ACHN (cell line): ENCODE measurements at regions not wholly inside any gene's neighbourhood (a gene's known extent, or its start where the extent isn't known, plus 50 kb on each side); places are given as distances from the start of the nearest gene placed in this dataset.

Experiments used
- DNase-seq: peaks from one replicate; pipeline ENCODE4 v3.0.0-alpha.2; 2015
- in situ Hi-C: cut with HindIII; loops from 2 replicates; pipeline ENCODE4 v1.10.0; 2017; ENCODE audit warnings: low sequenced_read_pairs, low pct_ligation_motif_present, low pct_unique_long_range_greater_than_20kb

DNA sequence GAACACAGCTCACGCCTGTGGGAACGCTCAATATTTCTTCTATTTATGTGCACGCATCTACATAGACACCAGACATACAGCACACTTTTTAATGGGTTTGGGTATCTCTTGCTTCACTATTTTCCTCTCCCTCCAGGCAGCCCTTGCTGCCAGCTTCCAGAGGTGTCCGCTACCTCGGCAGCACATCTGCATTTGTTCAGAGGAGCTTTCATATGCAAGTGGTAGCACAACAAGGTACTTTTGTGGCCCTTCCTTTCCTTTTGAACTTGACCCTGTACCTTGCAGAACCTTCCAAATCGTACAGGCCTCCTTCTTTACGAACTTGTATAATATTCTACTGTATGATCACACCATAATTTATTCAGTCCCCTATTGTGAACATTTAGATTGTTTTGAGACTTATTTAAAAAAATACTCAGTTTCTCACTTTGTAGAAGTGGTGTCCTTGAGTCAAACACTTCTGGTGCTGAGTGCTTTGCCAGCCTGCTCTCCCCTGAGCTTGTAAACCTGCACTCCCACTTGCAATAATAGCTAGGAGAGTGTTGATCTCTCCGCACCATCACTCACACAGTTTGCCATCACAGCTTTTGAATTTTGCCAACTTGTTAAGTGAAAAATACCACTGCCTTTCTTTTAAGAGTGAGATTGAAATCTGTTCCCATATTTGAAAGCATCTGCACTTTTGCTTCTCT is 106.0 kb upstream of the ZNF32 start:
- DNase-seq, result no peak
- in situ Hi-C loops, result no loop called here

DNA sequence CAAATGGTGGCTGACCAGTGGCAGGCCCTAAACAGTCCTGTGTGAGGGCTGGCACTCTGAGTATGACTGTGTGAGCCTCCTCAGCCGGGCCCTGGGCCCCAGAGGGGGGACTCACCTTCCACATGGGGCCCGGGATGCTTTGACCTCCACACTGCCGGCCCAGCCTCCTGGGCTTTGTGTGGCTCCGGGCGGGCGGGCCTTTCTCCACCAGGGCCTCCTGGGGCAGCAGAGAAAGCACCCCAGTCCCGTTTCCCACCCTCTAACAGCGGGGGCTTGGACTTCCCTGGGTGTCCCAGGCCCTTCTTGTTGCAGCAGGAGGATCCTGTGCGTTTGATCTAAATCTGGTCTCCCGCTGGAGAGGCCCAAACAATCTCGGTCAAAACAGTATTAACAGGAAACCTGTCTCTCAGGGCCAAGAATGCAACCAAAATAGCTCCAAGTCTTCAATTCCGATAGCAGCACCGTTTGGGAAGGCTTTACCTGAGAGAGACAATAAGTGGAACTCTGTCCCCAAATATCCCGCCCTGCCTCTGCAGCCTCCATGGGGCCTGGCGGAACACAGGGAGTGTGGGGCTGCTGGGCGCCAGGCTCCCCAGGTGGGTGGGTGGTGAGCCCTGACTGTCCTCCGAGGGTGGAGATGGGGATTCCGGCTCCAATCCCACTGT is 104.8 kb upstream of the ZNF32 start:
- in situ Hi-C loops, result no loop called here
- DNase-seq, result no peak

- in situ Hi-C loops, result no loop called here
- DNase-seq, result no peak
These were observed 104.0 kb upstream of the ZNF32 start for GRCh38 chr10:43752682-43753081.

GRCh38 chr10:43751646-43752045 is 103.0 kb upstream of the ZNF32 start:
- in situ Hi-C loops, result no loop called here

DNA sequence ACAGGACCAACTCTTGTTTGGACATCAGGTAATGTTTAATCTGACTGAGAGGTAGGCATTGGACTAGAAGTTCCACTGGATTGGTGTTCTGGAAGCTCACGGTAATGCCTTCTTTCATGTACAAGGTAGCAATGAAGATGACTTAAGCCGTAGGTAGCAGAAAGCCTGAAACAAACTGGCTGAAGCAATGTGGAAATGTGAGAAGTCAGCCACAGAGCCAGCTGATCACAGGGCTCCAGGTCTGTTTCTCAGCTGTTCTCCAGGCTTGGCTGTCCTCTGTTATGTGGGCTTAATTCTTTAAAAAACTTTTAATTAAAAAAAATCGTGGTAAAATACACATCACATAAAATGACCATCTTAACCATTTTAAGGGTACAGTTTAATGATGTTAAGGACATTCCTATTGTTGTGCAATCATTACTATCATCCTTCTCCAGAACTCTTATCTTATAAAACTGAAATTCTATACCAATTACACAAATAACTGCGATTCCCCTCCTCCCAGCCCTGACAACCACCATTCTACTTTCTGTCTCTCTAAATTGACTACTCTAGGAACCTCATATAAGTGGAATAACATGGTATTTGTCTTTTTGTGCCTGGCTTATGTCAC is 101.4 kb upstream of the ZNF32 start:
- in situ Hi-C loops, result no loop called here
- no peak for DNase-seq

More at GRCh38 chr10:43751646-43752045, 103.0 kb upstream of the ZNF32 start:
- DNase-seq, result no peak

- no peak for DNase-seq
- in situ Hi-C loops, result no loop called here
These were observed 100.5 kb upstream of the ZNF32 start for GRCh38 chr10:43749145-43749576.

DNA sequence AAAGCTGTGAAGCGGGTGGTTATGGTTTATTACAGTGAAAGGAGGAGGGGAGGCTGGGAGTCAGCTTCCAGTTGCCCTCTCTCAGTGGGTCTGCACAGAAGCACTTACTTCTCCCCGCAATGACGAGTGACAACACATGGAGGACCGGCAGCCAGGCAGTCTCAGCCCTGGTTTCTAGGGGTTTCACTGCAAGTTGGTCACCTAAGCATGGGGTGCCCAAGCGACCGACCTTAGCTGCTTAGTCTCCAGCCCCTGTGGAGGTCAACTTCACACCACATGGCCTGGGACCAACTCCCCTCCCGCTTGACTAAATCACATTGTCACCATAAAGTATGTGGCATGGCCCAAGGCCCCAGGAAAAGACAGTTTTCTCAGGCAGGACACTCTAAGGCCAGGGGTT is 99.9 kb upstream of the ZNF32 start:
- no peak for DNase-seq
- in situ Hi-C loops, result no loop called here

DNA sequence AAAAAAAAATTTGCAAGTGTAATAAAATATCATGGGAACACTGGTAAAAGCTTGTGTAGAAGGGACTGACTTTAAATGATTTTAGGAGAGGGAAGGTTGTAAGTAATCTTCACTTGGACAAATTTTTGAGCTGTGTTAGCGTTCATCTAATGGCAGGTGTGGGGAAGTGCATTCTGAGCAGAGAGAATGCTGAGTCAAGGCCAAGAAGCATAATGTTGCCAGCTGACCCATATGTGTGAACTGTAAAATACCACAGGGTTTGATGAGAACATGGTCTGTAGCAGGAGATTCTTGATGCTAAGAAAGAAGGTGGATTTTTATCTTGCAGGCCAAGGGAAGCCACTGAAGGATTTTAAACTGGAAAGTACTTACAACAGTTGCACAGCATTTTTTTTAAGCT is 98.2 kb upstream of the ZNF32 start:
- in situ Hi-C loops, result no loop called here

DNA sequence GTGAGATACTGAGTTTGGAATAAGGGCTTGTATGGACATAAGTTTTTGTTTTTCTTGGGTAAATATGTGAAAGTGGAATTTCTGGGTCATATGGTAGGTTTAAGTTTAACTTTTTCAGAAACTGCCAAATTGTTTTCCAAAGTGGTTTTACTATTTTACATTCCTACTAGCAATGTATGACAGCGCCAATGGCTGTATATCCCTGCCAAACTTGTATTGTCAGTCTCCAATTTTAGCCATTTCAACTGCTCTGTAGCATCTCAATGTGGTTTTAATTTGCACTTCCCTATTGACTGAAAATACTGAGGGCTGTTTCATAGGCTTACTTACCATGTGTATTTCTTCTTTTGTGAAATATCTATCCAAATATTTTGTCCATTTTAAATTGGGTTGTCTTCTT is 90.5 kb upstream of the ZNF32 start:
- DNase-seq, result no peak
- in situ Hi-C loops, result no loop called here

More for the DNA sequence above, 98.2 kb upstream of the ZNF32 start:
- DNase-seq, result no peak

DNA sequence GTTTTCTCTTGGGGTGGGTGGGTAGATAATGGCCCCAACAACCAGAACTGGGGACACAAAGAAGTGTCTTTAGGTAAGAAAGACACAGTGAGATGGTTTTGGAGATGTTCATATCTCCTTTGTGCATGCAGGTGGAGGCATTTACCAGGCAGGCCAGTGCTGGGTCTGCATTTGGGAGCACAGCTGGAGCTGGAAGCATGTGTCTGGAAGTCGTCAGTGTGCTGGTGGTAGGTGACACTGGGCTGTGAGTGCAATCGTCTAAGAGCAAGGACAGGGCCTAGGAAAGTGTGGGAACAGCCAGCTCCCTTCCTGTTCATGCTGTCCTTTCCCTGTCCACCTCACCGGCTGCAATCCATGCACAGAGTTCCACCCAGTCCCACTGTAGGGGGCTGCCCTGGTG is 88.3 kb upstream of the ZNF32 start:
- in situ Hi-C loops, result no loop called here

GRCh38 chr10:43735907-43736306 is 87.2 kb upstream of the ZNF32 start:
- DNase-seq, result no peak
- in situ Hi-C loops, result no loop called here

More for the DNA sequence above, 88.3 kb upstream of the ZNF32 start:
- no peak for DNase-seq

GRCh38 chr10:43734716-43735115 is 86.0 kb upstream of the ZNF32 start:
- in situ Hi-C loops, result no loop called here
- no peak for DNase-seq

- in situ Hi-C loops, result no loop called here
- no peak for DNase-seq
These were observed 82.8 kb upstream of the ZNF32 start for GRCh38 chr10:43731486-43731885.

GRCh38 chr10:43728425-43728824 is 79.7 kb upstream of the ZNF32 start:
- in situ Hi-C loops, result no loop called here
- DNase-seq, result no peak

DNA sequence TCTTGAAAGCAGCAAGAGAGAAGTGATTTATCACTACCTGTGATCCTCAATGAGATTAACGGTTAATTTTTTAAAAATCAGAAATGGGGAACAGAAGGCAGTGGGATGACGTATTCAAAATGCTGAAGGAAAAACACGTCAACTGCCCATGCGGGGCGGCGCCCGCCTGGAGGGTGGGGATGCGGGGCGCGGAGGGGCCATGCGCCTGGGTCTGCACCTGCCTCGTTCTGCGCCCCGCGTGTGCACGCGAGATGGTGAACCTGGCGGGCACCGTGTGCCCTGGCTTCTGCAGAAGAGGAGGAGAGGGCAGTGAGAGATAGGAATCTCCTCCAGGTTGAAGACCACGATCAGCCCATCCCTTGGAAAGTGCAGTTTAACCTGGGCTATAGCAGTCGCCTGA is 79.3 kb upstream of the ZNF32 start:
- in situ Hi-C loops, result no loop called here
- no peak for DNase-seq

DNA sequence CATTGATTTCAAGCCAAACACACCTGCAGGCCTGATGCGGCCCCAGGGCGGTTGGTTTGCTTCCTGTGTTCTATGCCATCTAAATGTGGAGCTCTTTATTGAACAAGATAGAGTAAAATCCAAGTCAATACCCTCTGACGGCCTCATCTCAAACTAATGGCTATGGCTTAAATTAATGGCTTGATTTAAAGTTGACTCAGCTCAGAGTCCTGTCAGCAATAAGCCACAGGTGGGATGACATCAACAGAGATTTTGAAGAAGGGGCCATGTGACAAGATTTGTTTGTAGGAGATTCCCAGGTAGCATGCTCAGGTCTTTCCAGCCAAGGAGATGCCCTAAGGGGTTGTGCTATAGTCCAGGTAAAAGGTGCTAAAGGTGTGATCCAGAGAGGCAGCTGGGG is 66.7 kb upstream of the ZNF32 start:
- in situ Hi-C loops, result no loop called here

GRCh38 chr10:43712821-43713584 is 64.3 kb upstream of the ZNF32 start:
- in situ Hi-C loops, result no loop called here
- DNase-seq, result no peak

More for the DNA sequence above, 66.7 kb upstream of the ZNF32 start:
- DNase-seq, result no peak

GRCh38 chr10:43710772-43711471 is 62.2 kb upstream of the ZNF32 start:
- no peak for DNase-seq
- in situ Hi-C loops, result no loop called here

GRCh38 chr10:43708262-43708661 is 59.6 kb upstream of the ZNF32 start:
- in situ Hi-C loops, result no loop called here
- DNase-seq, result no peak
